ENCODE measurements at regions not wholly inside any gene's neighbourhood (a gene's known extent, or its start where the extent isn't known, plus 50 kb on each side); places are given as distances from the start of the nearest gene placed in this dataset.

DNA sequence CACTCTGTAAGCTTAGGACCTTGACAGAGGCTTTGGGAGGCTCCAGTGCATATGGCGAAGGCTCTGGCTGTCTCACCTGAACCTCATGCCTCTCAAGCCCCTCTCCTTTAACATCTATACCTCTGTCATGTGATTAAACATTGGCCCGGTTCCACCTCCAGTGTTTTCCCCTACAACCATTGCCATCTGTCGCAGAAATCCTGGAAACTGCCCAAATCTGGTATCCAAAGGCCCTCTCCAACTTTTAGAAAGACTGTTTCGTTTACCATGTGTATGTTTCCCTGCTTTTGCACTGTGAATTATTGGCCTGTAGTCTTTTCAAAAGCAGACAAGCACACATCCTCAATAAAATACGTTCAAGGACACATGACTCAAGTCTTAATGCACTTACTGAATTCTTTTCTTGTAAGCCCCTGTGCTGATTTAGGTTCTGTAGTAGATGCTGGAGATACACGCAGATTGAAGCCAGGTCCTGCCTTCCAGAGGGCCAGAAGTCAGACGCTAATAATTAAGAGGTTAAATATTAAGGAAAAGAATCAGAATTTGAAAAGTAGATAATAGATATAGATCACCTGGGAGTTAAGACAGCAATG is 386.4 kb upstream of the SLC14A2 start:
- Mint-ChIP-seq H3K4me1 (no peaks in the 10 kb centered on the region), H3K27ac (no peak overlapping the region), H3K27me3 (no peaks in the 10 kb centered on the region), H3K9me3 (peaks cover 0 to 2% (median 0%) of the 10 kb centered on the region in 3 donors), H3K4me3 (no peak overlapping the region), H3K36me3 (no peaks in the 10 kb centered on the region)

DNA sequence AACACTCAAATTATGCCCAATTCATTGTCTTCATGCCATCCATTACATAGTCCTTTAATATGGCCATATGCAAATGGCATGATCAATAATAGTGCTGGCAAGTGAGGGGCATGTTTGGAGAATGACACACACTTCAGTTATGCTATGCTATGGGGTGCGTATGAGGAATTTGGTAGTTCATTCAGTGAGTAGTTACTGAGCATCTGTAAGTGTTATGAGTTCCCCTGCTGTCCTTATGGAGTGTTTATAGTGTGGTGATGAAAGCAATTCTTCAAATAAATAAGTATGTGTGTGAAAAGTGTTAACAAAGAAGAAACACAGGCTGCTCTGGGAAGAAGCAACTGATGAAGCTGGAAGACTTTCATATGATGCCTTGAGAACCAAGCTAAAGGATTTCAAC is 383.7 kb upstream of the SLC14A2 start:
- H3K36me3 Mint-ChIP-seq: no peaks in the 10 kb centered on the region
- no peak overlapping the region for H3K27ac Mint-ChIP-seq
- H3K4me1 Mint-ChIP-seq: no peaks in the 10 kb centered on the region
- peaks cover 0 to 2% (median 0%) of the 10 kb centered on the region in 3 donors for H3K9me3 Mint-ChIP-seq
- no peaks in the 10 kb centered on the region for H3K27me3 Mint-ChIP-seq
- no peak overlapping the region for H3K4me3 Mint-ChIP-seq

DNA sequence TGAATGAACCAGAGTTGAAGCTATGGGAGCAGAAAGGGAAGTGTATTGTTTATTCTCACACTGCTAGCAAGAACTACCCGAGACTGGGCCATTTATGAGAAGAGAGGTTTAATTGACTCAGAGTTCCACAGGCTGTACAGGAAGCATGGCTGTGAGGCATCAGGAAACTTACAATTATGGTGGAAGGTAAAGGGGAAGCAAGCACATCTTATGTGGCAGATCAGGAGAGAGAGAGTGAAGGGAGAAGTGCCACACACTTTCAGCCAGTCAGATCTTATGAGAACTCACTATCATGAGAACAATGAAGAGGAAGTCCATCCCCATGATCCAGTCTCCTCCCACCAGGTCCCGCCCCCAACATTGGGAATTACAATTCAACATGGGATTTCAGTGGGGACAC is 383.2 kb upstream of the SLC14A2 start:
- H3K4me3 Mint-ChIP-seq: no peak overlapping the region
- no peaks in the 10 kb centered on the region for H3K4me1 Mint-ChIP-seq
- H3K27me3 Mint-ChIP-seq: no peaks in the 10 kb centered on the region
- H3K36me3 Mint-ChIP-seq: no peaks in the 10 kb centered on the region
- no peak overlapping the region for H3K27ac Mint-ChIP-seq
- H3K9me3 Mint-ChIP-seq: peaks cover 0 to 2% (median 0%) of the 10 kb centered on the region in 3 donors

DNA sequence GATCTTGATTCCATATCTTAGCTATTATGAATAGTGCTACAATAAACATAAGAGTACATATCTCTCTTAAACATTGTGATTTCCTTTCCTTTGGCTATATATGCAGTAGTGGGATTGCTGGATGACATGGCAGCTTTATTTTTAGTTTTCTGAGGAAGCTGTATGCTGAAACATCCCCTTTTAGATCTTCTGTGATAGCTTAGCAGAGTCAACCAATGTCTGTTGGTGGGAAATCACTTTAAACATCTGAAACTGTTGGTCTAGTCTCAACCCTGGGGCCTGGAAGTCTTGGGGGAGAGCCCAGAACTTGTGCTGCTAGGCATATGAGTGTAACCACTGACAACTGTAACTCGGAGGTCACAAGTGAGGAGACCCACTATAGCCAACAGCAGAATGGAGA is 378.6 kb upstream of the SLC14A2 start:
- Mint-ChIP-seq H3K36me3 (no peaks in the 10 kb centered on the region), H3K27me3 (peaks cover 4% of the 10 kb centered on the region), H3K9me3 (no peaks in the 10 kb centered on the region), H3K4me3 (no peak overlapping the region), H3K27ac (no peak overlapping the region), H3K4me1 (peaks cover 0 to 1% (median 0%) of the 10 kb centered on the region in 3 donors)

DNA sequence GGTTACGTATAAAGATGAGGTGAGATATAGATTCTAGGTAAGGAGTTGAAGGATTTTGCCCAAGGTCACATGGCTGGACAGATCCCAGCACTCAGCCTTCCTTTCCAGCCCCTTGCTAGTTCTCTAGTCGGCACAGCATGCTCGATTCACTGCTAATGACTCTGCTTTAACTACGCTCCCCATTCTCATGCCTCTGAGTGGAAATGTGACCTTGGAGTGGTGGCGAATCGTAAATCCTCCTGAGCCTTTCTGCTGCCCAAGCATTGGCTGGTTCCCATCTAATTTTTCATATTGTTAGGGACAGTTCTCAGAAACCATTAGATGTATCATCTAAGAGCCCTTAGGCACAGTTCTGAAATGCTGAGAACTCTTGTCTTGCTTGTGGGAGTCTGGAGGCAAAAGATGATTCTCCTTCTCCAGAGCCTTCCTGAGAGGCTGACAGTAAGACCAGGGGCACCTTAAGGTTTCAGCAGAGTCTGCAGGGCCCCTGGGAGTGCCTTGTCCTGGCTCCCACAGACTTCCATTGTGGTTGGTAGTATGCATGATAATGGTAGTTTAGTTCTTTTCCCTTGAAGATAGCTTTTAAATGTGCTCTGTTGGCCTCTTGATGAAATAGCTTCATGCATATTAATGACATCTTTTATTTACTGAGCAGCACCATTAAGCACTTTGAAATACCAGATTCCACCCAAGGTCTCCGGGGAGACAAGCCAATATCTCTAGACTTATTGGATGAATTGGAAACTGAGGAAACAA is 377.8 kb upstream of the SLC14A2 start:
- H3K36me3 Mint-ChIP-seq: no peaks in the 10 kb centered on the region
- no peak overlapping the region for H3K4me3 Mint-ChIP-seq
- H3K9me3 Mint-ChIP-seq: no peaks in the 10 kb centered on the region
- H3K4me1 Mint-ChIP-seq: peaks cover 0 to 1% (median 0%) of the 10 kb centered on the region in 3 donors
- no peak overlapping the region for H3K27ac Mint-ChIP-seq
- H3K27me3 Mint-ChIP-seq: peaks cover 4% of the 10 kb centered on the region

DNA sequence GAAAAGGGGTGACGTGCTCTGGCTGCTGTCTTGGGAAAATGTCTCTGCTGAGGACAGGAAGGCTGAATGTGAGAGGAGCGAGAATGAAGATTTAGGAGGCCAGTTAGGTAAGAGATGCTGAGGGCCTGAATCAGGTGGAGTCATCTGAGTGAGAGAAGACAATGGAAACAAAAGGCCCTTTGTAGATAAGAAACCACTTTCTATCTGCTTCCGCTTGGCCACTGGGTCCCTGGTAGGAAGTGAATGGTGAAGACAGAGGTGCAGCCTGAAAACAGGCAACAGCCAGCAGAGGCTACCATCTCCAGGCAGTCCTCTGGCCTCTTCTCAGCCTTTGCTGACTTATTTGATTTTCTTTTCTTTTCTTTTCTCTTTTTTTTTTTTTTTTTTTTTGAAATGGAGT is 374.0 kb upstream of the SLC14A2 start:
- H3K4me1 Mint-ChIP-seq: peaks cover 0 to 1% (median 0%) of the 10 kb centered on the region in 3 donors

DNA sequence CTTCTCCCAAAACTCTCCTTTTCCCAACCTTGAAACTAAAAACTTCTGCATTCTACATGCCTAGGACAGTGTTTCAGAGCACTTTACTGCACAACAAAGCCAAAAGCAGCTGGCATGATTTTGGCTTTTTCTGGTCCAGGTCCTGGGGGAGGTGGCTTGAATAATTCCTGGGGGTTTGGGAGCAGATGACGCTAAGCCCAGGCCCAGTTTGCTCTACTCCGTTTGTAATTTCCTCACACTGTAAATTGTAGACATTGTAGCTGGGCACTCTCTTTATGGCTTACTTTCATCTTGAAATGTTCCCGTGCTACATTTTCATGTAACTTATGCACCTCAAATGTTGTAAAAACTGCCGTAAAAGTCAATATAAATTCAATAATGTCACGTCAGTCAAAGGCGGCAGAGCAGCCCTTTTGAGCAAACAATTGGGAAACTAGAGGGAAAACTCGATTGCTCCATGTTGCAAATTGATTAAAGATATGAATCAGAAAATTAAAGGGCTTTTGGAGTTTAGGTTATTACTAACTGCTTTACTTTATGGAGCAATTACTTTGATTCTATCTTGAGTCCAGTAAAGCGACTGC is 373.2 kb upstream of the SLC14A2 start:
- Mint-ChIP-seq H3K27ac (no peak overlapping the region), H3K9me3 (no peaks in the 10 kb centered on the region), H3K4me1 (peaks cover 0 to 1% (median 0%) of the 10 kb centered on the region in 3 donors), H3K27me3 (peaks cover 4% of the 10 kb centered on the region), H3K36me3 (no peaks in the 10 kb centered on the region), H3K4me3 (no peak overlapping the region)

More for the DNA sequence above, 374.0 kb upstream of the SLC14A2 start:
- no peaks in the 10 kb centered on the region for H3K9me3 Mint-ChIP-seq
- H3K4me3 Mint-ChIP-seq: no peak overlapping the region
- H3K27ac Mint-ChIP-seq: no peak overlapping the region
- H3K36me3 Mint-ChIP-seq: no peaks in the 10 kb centered on the region
- peaks cover 4% of the 10 kb centered on the region for H3K27me3 Mint-ChIP-seq

DNA sequence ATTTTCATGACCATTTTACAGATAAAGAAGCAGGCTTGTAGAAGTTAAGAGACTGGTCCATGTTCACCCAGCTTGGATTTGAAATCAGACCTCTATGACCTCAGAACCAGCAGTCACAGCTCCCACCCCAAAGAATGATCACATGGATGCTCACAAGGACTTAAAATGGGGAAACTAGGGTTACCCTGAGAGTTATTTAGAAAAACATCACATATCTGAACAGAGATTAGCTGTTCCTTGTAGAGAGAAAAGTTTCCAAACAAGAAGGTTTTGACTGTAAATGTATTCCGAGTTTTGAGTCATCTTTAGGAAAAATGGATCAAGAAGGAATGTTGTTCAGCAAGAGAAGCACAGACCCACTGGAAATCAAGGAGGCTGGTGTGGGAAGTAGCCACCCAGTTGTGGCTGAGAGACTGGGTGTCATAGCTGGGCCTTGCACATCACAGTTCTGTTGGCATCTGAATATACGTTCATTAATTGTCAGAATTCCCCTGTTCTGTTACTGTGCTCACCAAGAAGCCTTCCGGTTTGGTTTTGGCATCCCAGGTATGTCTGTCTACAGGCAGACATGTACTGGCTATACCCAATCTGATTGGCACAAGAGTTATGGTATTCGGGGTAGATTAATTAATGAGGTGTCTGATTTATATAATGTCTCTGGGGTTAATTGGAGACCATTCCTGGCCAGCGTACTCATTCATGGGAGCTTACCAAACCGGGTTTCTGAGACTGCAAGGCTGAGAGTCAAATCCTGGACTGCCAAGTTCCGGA is 371.8 kb upstream of the SLC14A2 start:
- Mint-ChIP-seq H3K4me3 (peak overlapping the region in 1 of 4 donors; percentile 51), H3K4me1 (peaks cover 0 to 1% (median 0%) of the 10 kb centered on the region in 3 donors), H3K36me3 (no peaks in the 10 kb centered on the region), H3K9me3 (no peaks in the 10 kb centered on the region), H3K27ac (no peak overlapping the region), H3K27me3 (peaks cover 3% of the 10 kb centered on the region)

DNA sequence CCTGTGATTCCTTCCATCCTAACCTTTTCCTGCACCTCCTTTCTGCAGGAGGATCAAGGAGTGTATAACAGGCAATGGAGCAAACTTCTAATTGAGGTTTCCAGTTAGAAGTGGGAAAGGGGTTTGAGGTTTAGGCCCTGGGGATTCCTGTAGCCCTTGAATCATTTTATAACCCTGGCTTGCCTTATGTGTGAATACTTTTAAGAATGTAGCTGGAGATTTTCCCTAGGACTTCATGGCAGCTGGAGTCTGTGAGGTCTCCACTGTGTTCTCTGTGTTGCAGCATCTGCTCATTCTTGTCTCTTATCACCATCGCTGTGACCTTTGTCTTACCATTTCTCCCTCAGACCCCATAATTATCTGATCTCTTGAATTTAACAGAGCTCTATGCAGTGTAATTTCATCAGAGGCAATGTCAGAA is 370.2 kb upstream of the SLC14A2 start:
- H3K27ac Mint-ChIP-seq: no peak overlapping the region
- no peaks in the 10 kb centered on the region for H3K9me3 Mint-ChIP-seq
- H3K27me3 Mint-ChIP-seq: no peaks in the 10 kb centered on the region
- H3K4me3 Mint-ChIP-seq: no peak overlapping the region
- H3K36me3 Mint-ChIP-seq: no peaks in the 10 kb centered on the region
- H3K4me1 Mint-ChIP-seq: no peaks in the 10 kb centered on the region

DNA sequence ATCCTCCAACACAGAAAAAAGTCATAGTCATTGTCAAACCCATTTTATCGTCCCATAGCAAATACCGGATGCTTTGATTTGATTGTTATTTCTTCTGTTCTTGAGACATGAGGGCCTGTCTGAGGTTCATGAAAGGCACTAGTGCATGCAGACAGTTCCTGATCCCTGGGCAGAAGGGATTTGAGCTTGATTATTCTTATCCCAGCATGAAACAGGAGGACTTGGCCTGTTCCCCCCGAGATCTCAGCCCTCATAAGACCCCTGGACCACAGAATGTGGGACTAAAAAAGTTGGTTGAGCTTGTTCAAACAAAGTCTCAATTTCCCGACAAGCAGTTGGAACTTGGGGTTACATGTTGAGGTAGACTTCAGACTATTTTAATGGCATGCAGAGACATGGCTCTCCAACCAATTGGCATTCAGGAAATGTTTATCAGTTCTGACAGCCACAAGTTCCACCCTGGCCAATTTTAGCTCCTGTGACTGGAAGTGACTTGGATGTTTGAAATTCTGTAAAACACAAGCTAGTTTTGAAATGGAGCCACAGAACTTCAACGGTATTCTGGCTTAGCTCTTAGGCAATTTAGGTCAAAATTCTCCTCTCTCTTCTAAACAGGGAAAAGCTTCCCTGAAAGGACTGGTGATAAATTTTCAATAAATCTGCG is 366.9 kb upstream of the SLC14A2 start:
- H3K4me1 Mint-ChIP-seq: peaks cover 0 to 2% (median 0%) of the 10 kb centered on the region in 3 donors
- no peaks in the 10 kb centered on the region for H3K36me3 Mint-ChIP-seq
- no peaks in the 10 kb centered on the region for H3K9me3 Mint-ChIP-seq
- no peak overlapping the region for H3K4me3 Mint-ChIP-seq
- H3K27me3 Mint-ChIP-seq: no peaks in the 10 kb centered on the region
- H3K27ac Mint-ChIP-seq: no peak overlapping the region

DNA sequence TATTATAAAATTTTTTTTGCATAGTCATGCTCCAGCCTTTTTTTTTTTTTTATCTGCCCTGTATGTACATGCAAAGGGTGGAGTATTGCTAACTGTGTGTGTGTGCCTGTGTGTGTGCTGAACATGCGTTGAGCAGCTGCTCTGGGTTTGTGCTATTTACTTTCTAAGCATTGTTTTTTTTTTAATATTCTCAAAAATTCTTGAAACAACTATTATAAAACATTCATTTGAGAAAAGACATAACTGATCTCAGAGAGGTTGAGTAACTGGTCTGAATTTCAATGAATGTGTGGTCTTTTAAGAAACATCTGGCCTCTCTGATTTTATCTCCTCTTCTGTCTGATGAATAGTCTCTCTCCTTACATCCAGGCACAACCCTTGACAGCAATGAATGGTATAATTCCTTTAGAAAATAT is 366.0 kb upstream of the SLC14A2 start:
- no peaks in the 10 kb centered on the region for H3K36me3 Mint-ChIP-seq
- H3K4me3 Mint-ChIP-seq: no peak overlapping the region
- H3K4me1 Mint-ChIP-seq: peaks cover 0 to 2% (median 0%) of the 10 kb centered on the region in 3 donors
- no peaks in the 10 kb centered on the region for H3K9me3 Mint-ChIP-seq
- H3K27me3 Mint-ChIP-seq: no peaks in the 10 kb centered on the region
- H3K27ac Mint-ChIP-seq: no peak overlapping the region

DNA sequence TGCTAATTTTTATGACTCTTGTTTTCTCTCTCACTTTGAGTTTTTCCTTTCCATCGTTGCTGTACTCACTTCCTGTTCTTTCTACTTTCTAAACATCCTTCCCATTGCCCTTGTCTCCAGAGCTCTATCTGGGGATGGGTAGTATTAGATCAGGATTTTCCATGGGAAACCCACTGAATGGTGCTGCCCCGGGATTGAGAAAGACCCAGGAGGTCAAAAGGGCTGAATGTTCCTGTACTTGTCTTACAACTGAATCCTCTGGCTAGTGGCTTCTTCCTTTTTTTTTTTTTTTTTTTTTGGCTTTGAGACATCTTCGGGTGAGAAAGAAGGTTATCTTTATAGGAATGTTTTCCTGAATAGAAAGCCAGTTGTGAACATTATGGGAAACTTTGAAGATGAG is 364.8 kb upstream of the SLC14A2 start:
- no peaks in the 10 kb centered on the region for H3K9me3 Mint-ChIP-seq
- H3K4me3 Mint-ChIP-seq: no peak overlapping the region
- no peaks in the 10 kb centered on the region for H3K36me3 Mint-ChIP-seq
- no peak overlapping the region for H3K27ac Mint-ChIP-seq
- H3K4me1 Mint-ChIP-seq: peaks cover 0 to 2% (median 0%) of the 10 kb centered on the region in 3 donors
- no peaks in the 10 kb centered on the region for H3K27me3 Mint-ChIP-seq

DNA sequence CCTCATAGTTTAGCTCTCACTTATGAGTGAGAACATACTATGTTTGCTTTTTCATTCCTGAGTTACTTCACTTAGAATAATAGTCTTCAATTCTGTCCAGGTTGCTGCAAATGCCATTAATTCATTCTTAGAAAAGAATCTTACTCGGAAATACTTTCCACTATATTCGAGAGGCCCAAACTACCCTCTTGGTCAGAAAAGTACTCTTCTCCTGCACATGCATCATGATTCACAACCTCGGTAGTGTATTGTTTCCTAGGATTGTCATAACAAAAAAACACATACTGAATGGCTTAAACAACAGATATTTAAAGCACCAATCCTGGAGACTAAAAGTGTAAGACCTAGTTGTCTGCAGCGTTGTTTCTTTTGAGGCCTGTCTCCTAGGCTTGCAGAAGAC is 364.0 kb upstream of the SLC14A2 start:
- Mint-ChIP-seq H3K4me3 (no peak overlapping the region), H3K4me1 (peaks cover 0 to 2% (median 0%) of the 10 kb centered on the region in 3 donors), H3K36me3 (no peaks in the 10 kb centered on the region), H3K27ac (no peak overlapping the region), H3K9me3 (no peaks in the 10 kb centered on the region), H3K27me3 (no peaks in the 10 kb centered on the region)

DNA sequence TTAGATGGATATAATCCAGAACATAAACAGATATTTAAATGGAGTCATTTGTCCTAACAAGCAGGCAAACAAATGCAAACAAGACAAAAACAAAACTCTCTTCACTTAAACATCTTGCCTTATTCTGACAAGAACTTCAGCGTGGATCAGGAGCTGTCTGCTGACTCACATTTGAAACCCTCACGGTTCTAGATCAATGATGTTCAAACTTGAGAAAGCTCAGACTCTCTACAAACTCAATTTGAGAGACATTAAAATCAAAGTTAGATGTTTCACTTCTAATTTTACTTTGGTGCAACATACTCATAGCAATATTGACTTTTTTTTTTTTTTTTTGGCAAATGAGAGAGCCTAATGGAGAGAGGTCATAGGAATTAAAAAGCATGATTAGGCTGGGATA is 362.8 kb upstream of the SLC14A2 start:
- H3K36me3 Mint-ChIP-seq: no peaks in the 10 kb centered on the region
- no peak overlapping the region for H3K4me3 Mint-ChIP-seq
- peaks cover 0 to 2% (median 0%) of the 10 kb centered on the region in 3 donors for H3K4me1 Mint-ChIP-seq
- no peak overlapping the region for H3K27ac Mint-ChIP-seq
- no peaks in the 10 kb centered on the region for H3K27me3 Mint-ChIP-seq
- H3K9me3 Mint-ChIP-seq: no peaks in the 10 kb centered on the region
